ENCODE measurements at regions not wholly inside any gene's neighbourhood (a gene's known extent, or its start where the extent isn't known, plus 50 kb on each side); places are given as distances from the start of the nearest gene placed in this dataset.

GRCh38 chr5:169350759-169351240, 49.9 kb upstream of the SLIT3 start:
- DNase-seq, result no peak

All from suppressor macrophage treated with lipopolysaccharide for 1 hour (primary cell).